Fibroblast of mammary gland (primary cell): ENCODE measurements at regions not wholly inside any gene's neighbourhood (a gene's known extent, or its start where the extent isn't known, plus 50 kb on each side); places are given as distances from the start of the nearest gene placed in this dataset.

Experiments
- DNase-seq: peaks from one replicate; pipeline ENCODE4 v3.0.0-alpha.2; 2010; ENCODE audit warnings: low read depth
- H3K4me3 ChIP-seq: 2 replicates; pipeline ENCODE4 v1.5.1; 2011; ENCODE audit warnings: low read depth, mild to moderate bottlenecking, low read length, moderate library complexity; ENCODE audit not compliant: control insufficient read depth
- CTCF ChIP-seq: conservative IDR thresholded peaks from 2 replicates; pipeline ENCODE4 v1.5.1; 2011; ENCODE audit warnings: low read depth, low read length, inconsistent platforms; ENCODE audit not compliant: control insufficient read depth, insufficient read depth

DNA sequence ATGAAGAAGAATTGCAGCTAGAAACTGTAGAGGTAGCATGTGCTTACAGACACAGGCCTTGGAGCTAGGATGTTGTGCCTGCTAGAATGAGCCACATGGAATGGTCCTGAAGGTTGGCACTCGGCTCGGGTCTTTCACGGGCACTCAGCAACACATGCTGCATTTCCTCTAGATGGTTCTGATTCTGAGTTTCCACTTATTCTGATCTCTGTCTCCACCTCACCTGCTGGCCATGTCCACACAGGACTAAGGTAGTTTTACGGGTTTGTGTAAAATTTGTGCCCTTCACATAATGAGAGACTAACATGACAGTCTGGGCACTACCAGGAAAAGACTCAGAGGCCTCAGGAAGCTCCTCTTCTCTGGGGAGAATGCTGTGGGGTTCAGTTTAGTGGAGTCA is 444.8 kb upstream of the MKI67 start:
- no peak for TF ChIP-seq CTCF

GRCh38 chr10:128571745-128572144 is 445.5 kb upstream of the MKI67 start:
- no peak for TF ChIP-seq CTCF
- no peak for DNase-seq
- H3K4me3 ChIP-seq: no peak overlapping the region

More for the DNA sequence above, 444.8 kb upstream of the MKI67 start:
- H3K4me3 ChIP-seq: no peak overlapping the region
- no peak for DNase-seq

- DNase-seq: no peak
- H3K4me3 ChIP-seq: no peak overlapping the region
- TF ChIP-seq CTCF: no peak
Measured at GRCh38 chr10:128572696-128573095, 446.5 kb upstream of the MKI67 start.

GRCh38 chr10:128573281-128573845 is 447.1 kb upstream of the MKI67 start:
- TF ChIP-seq CTCF: no peak
- H3K4me3 ChIP-seq: no peak overlapping the region
- no peak for DNase-seq

DNA sequence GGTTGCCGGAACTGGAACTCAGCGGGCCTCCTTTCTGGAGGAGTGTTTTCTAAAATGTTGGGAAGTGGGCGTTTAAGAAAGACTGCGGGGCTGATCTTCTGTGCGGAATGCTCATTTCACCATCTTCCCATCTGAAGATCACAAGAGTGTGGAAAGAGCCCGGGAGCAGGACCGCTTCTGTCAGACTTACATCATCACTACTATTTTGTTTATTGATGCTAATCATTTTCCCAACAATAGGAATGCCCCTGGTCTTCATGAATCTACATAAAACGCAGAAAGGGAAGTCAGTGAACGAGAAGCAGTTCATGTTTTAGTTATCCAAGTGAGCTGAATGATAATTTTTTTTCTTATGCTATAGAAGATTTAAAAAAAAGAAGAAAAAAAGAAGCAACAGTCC is 447.8 kb upstream of the MKI67 start:
- DNase-seq: no peak
- H3K4me3 ChIP-seq: no peak overlapping the region
- TF ChIP-seq CTCF: no peak

DNA sequence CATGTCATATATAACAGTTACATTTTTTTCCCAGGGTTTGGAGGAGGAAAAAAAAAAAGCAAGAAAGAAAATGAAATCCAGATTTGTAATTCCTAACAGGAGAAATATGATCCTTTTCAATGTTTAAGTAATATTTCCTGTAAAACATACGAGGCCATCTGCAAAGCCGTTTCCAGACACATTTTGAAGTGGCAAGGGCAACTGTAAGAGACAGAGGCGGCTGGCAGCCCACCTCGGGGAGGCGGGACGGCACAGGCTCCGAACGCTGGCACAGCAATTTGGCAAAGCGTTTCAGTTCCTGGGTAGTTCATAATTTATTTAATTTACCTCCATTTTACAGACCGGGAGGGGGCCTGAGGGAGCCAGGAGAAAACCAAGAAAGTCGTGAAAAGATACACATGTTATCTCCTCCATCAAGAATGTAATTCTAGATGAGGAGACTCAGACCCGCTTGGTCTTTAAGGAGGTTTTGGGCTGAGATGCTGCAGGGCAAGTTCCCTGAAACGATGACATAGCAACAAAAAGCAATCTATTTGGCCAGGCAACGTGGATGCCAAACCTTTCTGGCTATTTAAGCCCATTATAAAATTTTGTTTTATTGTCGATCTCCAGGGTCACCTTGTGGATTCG is 448.5 kb upstream of the MKI67 start:
- H3K4me3 ChIP-seq: no peak overlapping the region
- no peak for DNase-seq
- TF ChIP-seq CTCF: no peak
